ENCODE measurements at regions not wholly inside any gene's neighbourhood (a gene's known extent, or its start where the extent isn't known, plus 50 kb on each side); places are given as distances from the start of the nearest gene placed in this dataset.

DNA sequence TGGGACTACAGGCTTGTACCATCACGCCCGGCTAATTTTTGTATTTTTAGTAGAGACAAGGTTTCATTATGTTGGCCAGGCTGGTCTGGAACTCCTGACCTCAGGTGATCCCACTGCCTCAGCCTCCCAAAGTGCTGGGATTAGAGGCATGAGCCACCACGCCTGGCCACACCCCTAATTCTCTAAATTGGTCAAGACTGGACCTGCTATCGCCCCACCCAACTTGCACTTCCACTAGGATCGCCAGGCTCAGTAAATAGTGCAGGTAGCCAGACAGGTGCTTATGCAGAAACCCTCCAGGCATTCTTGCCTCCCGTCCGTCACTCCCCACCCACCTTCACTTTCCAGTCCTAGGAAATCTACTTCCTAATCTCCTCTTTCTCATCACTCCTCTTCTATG, 481.4 kb upstream of the EEF2KMT start:
- no peak for DNase-seq

DNA sequence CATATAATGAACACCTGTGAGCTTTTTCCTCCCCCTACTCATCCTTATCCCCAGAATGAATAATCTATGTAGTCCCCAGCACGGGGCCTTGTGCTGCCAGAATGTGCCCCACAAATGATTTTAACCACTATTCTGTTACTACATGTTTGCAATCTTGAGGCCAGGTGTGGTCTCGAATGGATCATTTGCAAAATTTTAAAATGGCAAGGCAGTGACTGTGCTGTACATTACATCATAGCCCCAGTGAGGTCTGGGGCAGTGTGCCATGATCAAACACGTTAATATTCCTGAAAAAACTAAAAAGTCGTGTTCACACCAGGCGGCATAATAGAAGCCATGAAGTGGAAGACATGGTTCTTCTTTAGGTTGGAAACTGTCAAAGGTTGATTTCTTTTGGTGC, 479.9 kb upstream of the EEF2KMT start:
- DNase-seq, result no peak

DNA sequence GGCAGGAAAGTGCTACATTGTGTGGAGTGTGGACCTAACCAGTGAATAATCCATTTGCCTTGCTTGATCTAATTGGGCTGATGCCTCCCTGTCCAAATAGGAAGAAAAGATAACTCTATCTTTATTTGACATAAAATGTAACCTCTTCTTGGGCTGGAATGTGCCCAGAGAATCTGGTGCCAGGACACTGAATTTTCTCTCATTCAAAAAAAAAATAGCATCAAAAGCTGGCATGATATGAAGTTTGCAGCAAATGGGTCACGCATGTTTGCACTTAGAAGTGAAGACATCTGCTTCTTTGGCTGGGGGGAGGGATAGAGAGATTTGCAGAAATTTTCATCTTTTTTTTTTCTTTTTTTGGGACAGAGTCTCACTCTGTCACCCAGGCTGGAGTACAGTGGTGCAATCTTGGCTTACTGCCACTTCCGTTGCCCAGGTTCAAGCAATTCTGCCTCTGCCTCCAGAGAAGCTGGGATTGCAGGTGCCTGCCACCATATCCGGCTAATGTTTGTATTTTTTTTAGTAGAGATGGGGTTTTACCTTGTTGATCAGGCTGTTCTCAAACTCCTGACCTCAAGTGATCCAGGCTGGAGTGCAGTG, 478.2 kb upstream of the EEF2KMT start:
- no peak for DNase-seq

DNA sequence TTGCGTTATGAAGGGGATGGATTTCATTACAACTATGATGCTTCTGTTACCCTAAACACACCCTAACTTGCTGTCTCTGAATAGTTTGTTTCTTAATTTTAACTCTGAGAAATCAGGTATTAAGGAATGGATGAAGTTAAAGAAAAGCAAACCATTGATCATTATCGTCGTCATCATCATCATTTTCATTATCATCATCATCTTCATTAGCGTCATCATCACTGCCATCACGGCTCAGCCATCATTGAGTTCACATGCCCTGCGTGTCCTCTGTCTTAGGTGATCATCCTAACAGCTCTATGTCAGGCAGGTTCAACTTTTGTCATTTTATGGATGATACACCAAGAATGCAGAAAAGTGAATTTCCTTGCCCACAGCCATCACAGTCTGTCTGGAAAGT, 477.5 kb upstream of the EEF2KMT start:
- no peak for DNase-seq

DNA sequence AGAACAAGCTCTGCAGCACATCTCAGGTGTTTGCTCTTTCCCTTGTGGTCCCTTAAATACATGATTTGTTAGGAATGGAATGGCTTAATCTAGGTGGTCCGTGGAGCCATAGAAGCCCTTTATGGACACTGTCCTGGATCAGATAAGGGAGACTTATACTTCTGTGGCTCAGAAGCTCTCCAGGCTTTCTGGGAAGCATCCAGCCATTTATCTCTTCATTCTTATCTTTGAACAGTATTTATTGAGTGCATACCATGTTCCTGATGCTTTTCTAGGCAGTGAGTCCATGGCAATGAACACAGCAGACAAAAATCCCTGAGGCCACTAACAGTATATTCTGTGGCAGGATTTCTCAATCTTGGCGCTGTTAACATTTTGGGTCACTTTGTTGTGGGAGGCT, 474.5 kb upstream of the EEF2KMT start:
- DNase-seq, result no peak

DNA sequence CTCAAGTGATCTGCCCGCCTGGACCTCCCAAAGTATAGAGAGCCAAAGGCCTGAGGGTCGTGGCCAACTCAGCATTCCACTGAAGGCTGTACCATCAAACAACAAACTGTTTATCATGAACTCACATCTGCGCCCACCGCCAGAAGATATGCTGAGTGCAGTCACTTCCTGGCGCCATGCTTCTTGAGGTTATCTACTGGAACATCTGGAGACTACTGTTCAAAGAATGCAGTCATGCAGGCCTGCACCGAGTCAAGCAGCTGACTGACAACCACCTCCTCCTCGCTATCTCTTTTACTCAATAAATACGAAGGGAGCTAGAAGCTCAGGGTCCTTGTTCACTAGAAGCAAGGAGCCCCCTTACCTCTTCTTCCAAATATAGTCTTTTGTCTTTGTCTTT, 473.9 kb upstream of the EEF2KMT start:
- no peak for DNase-seq

DNA sequence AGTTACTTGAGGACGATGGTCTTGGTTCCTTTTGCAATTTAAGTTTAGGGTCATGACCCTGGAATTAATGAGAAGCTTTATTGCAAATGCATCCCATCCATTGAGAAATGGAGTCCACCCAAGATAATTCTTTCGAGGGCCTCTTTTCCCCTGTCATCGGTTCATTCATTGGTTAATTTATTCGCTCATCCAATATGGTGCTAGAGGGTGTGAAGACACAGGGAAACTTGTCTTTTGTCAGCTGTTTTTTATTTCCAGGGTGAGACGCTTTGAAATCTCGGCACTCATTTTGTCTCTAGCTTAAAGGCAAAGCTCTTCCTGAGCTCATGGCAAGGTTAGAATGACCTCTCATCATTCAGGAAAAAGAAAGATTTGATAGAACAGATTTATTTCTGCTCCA, 464.2 kb upstream of the EEF2KMT start:
- DNase-seq, result no peak

DNA sequence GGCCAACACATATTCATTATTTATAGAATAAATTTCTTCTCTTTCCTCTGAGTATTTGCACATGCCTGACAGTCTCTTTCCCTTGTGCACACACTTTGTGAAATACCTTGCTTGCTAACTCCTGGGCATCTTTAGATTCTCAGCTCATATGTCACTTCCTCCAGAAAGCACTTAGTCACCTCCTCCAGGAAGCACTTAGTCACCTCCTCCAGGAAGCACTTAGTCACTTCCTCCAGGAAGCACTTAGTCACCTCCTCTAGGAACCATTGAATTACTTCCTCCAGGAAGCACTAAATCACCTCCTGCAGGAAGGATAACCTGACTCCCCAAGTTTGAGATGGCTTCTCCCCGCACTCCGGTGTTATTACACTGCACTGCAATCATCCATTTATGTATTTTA, 462.5 kb upstream of the EEF2KMT start:
- no peak for DNase-seq

DNA sequence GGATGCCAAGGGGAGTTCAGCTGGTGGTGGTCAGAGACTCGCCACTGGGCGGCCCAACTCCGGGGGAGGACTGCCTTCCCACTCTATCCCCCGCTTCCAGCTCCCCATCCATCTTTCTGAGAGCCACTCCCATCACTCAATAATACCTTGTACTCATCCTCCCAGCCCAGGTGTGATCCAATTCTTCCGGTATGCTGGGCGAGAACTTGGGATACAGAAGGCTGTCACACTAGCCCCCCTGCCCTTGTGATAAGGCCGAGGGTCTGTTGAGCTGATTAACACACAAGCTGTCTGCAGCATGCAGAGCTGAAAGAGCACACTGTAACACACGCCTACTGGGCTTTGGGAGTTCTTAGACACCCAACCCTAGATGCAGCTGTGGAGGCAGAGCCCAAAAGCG, 460.4 kb upstream of the EEF2KMT start:
- DNase-seq, result no peak

DNA sequence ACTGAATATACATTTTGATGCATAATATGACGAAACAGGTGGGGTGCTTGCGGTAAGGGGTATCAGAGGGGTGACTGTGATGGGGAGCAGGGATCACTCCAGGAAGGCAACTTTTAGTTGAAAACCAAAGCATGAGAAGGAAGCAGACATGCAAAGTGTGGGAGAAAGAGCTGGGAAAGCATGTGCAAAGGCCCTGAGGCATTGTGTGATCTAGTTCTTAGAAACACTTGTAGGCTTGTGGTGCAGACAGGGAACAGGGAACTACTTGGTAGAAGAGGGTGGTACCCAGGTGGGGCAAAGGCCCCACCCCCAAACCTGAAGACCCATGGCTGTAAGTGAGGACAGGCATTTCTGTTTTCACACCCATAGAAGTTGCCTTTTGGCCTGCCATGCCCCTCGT, 459.9 kb upstream of the EEF2KMT start:
- DNase-seq, result no peak

DNA sequence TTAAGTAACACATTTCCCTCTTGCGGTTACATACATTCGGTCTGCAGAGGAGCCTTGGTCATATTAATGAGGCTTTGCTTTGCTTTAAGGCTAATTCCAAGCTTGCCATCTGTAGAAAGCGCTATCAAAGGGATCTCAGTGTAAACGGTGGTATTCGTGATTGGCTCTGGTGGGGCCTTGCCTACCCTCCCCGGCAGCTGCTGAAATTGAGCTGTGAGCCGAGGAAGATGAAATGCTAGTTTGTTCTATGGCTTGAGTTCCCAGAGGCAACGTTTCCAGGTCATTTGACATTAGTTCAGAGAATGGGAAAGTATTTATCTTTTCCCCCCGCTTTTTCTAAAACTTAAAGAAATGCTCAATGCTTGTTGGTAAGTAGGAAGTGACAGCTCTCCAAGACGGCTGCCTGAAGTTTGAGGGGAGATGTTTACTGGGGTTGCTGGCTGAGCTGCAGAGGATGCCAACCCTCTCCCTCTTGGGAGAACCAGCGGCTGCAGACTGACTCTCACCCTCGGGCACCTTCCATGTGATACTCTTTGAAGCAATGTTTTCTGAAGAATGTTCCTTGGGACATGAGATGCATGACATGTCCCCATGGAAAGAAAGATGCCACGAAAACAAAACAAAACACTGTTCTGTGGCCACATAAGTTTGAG, 458.7 kb upstream of the EEF2KMT start:
- DNase-seq, result no peak

DNA sequence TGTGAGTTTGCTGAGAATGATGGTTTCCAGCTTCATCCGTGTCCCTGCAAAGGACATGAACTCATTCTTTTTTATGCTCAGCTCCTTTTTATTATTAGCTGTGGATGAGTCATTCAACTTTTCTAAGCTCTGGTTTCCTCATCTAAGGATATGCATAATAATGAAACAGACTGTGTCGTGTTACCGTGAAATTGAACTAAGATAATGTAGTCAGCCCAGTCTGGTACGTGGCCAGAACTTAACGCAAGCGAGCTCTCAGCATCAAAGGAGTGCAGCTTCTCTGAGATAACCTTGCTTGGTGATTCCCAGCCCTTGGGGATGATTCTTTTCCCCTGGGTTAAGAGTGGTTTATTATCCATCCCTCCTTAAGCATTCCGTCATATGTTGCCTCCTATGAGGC, 454.3 kb upstream of the EEF2KMT start:
- DNase-seq, result no peak

DNA sequence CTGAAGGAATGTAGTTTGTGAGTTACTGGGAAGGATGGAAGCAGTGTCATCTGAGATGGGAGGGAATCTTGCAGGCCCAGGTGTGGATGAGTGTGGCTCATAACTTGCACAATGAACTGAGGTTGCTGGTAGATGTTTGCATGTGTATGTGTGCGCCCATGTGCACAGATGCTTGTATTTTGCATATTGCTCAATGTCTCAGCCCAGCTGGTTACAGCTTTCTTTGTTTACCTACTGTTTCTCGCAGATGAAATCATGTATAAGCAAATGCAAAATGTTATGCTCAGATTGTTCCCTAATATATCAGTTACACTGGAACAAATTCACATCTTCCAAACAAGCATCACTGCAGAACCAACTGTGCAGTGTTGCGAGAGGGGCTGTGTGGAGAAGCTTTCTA, 452.2 kb upstream of the EEF2KMT start:
- DNase-seq, result peak in 1 of 58 donors; percentile 2

DNA sequence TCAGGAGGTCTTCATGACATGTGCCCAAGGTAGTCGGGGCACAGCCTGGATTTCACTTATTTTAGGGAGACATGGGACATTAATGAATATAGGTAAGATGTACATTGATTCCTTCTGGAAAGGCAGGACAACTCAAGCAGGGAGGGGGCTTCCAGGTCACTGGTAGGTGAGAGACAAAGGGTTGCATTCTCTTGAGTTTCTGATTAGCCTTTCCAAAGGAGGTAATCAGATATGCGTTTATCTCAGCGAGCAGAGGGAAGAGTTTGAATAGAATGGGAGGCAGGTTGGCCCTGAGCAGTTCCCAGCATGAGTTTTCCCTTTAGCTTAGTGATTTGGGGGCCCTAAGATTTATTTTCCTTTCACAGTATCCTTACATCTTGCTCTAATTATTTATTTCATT, 443.8 kb upstream of the EEF2KMT start:
- DNase-seq, result no peak

DNA sequence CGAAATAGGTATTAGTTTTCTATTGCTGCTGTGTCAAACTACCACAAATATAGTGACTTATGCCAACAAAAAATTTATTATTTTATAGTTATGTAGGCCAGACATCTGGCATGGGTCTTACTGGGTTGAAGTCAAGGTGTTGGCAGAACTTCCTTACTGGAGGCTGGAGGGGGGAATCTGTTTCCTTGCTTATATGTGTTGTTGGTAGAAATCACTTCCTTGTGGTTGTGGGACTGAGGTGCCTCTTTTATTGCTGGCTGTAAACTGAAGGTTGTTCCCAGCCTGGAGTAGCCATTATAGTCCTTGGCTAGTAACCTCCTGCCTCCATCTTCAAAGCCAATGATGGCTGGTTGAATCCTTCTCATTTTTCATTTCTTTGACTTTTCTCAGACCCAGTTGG, 439.8 kb upstream of the EEF2KMT start:
- DNase-seq, result no peak

DNA sequence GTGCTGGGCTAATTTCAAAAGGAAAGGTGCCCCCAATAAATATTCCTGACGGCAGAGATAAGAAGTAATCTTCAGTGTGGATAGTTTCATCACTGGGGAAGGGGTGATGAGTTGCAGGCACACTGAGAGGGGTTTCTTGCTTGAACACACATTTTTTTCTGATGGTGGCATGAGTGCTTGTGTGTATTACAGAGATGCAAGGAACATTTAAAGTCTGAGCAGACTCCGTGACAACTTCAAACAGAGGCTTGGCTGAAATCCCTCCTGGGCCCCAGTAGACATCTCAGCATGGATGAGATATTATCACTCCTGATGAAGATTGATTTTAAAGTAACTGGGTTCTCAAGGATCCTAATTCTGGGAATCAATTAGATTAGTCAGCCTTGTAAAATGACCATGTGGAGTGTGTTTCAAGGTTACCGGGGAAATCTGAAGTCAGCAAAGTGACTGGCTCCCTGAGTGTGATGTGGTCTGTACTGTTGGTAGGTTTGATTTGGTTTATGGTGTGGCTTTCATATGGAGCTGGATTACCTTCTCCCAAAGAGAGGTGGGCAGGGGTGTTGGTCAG, 435.8 kb upstream of the EEF2KMT start:
- no peak for DNase-seq

DNA sequence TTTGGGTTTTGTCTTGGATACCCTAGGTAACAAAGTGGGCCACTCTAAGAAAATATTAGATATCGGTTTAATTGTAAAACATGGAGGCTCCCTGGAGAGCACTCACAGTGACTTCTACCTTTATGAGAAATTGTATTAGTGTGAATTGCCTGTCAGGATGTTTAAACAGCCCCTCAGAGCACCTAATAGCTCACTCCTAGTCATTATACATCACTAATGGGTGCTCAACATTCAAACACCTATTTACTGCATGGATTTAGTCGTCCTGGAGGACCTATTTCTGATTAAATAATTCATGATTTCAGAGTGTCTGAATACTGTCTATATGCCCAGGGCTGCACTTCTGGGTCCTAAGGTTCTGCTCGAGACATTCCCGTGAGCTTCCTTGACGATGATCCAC, 430.2 kb upstream of the EEF2KMT start:
- no peak for DNase-seq

DNA sequence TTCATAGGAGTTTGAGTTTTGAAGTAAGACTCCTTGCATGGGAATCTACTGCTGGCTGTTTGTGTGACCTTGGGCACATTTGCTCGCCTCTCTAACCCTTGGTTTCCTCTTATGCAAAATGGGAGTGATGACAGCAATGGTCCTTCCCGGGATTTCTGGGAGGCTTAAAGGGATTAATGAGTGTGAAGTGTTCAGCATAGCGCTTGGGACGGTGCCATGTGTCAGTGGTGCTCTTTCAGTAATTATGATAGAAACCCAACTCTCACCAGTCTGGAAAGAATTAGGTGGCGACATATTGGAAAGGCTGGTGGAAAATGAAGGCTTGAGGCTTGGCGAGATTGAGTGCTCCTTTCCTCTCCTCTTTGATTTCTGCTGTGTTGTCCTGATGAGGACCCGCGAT, 429.2 kb upstream of the EEF2KMT start:
- DNase-seq, result no peak

DNA sequence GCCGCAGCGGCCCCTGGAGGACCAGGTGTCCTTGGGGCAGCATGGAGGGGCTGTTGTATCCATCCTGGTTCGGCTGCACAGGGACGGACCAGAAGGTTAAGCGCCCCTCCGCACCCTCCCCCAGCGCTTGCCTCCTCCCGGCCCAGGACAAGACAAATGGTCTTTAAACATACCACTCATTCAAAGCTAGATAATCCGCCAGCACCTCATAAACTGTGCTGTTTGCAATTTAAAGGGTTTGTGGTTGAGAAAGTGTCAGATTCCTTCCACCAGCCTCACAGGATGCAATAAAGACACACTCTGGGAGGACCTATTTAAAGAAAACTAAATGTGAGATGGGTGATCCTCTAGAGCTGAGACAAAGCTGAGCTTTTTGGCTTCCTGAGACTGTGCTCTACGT, 426.2 kb upstream of the EEF2KMT start:
- DNase-seq, result no peak

DNA sequence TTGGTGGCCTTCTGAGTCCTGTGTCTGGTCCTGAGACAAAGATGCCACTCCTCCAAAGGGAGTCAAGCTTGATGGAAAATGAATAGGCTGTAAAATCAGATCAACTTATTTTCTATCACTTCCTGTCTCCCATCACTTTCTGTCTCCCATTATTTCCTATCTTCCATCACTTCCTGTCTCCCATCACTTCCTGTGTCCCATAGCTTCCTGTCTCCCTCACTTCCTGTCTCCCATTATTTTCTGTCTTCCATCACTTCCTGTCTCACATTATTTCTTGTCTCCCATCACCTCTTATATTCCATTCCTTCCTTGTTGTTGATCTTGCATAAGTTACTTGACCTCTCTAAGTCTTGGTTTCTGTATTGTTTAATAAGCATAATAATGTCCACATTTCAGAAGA, 418.5 kb upstream of the EEF2KMT start:
- no peak for DNase-seq

DNA sequence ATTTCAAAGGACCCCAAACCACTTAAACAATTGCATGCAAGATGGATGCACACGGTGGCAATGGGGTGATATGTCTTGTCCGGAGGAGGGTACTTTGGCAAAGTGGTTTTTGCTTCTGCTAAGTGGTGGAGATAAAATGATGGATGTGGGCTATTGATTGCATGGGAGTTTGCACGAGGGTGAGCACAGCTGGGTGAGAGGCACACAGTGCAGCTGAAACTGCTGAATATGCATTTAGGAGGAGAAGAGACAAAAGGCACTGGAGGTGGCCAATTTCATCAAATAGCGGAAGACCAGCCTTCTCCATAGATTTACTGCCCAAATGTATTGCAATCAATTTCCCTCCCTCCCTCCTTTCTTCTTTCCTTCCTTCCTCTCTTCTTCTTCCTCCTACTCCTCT, 414.4 kb upstream of the EEF2KMT start:
- no peak for DNase-seq

DNA sequence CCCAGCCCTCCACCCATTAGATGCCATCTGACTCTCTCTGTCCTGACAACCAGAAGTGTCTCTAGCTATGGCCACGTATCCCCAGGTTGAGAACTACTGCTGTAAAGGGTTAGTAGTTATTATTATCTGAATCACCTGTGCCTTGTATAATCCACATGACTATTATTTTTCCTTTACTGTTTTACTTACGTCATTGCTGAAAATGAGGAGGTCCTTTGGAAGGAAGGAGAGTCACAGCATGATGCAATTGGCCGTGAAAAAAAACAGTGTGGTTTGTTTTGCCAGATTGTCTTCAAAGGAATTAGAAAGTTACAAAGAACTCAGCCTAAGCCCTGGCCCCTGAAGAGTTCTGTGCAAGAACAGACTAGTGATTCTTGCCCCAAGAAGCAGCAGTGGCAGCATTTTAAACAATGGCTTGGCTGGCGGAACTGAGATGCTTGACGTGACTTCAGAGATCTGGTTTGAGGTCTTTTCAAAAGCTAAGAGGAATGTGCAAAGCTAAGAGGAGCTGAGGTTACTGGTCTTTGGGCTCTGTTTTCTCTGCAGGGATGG, 413.3 kb upstream of the EEF2KMT start:
- DNase-seq, result no peak

DNA sequence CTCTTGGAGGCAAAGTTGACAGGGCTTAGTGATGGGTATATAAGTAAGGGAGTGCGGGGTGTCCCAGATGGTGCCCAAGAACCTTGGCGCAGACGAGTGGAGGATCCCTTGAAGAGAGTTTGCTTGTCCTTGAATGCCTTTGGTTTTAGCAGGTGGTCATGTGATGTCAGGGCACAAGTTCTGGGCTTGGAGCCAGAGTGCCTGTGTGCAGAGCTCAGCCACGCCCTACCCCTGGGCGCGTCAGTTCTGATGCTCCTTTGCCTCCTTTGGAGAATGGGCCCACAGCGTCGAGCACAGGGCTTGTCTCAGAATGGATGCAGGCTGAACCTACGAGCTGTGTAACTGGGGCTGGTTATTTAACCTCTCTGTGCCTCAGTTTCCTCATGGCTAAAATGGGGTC, 412.2 kb upstream of the EEF2KMT start:
- DNase-seq, result peak in 2 of 58 donors; percentile 39 to 49

All from anterior cingulate cortex (tissue), 58 donors.